Osteoblast (primary cell): ENCODE measurements at regions not wholly inside any gene's neighbourhood (a gene's known extent, or its start where the extent isn't known, plus 50 kb on each side); places are given as distances from the start of the nearest gene placed in this dataset.
"Not testable (repeated sequence)": the region's sequence is repeated elsewhere in the genome, so short reads cannot be mapped to it uniquely, and the experiment has no call there.

ENCODE experiments used
- DNase-seq: peaks from one replicate; pipeline ENCODE4 v3.0.0; 2011; ENCODE audit warnings: low spot score, mixed read lengths; ENCODE audit not compliant: insufficient read length; ENCODE audit errors: missing footprints
- H2AFZ ChIP-seq: 2 replicates; pipeline ENCODE4 v1.6.0; 2011; ENCODE audit warnings: mild to moderate bottlenecking, low read length
- H3K27ac ChIP-seq: 2 replicates; pipeline ENCODE4 v1.5.1; 2011; ENCODE audit warnings: mild to moderate bottlenecking, low read depth, low read length, moderate library complexity
- H3K27me3 ChIP-seq: 2 replicates; pipeline ENCODE4 v1.6.0; 2012; ENCODE audit warnings: mild to moderate bottlenecking, control low read depth, inconsistent platforms, low read length, moderate library complexity; ENCODE audit not compliant: insufficient read depth
- H3K36me3 ChIP-seq: 2 replicates; pipeline ENCODE4 v1.5.1; 2011; ENCODE audit warnings: mild to moderate bottlenecking, low read length, control low read depth, moderate library complexity; ENCODE audit not compliant: insufficient read depth
- H3K4me1 ChIP-seq: 2 replicates; pipeline ENCODE4 v1.5.1; 2011; ENCODE audit warnings: mild to moderate bottlenecking, low read length, control low read depth, moderate library complexity; ENCODE audit not compliant: insufficient read depth
- H3K4me2 ChIP-seq: 2 replicates; pipeline ENCODE4 v1.6.0; 2011; ENCODE audit warnings: mild to moderate bottlenecking, low read length; ENCODE audit not compliant: insufficient read depth
- H3K4me3 ChIP-seq: fragments of 200-600 bp; sonication (generic); 3 replicates; pipeline ENCODE4 v1.5.1; 2012; ENCODE audit warnings: mild to moderate bottlenecking, low read length, inconsistent platforms; ENCODE audit not compliant: insufficient read depth
- H3K79me2 ChIP-seq: 2 replicates; pipeline ENCODE4 v1.6.0; 2012; ENCODE audit warnings: mild to moderate bottlenecking, low read length, control low read depth, inconsistent platforms; ENCODE audit not compliant: insufficient read depth
- H3K9me3 ChIP-seq: 2 replicates; pipeline ENCODE4 v1.5.1; 2011; ENCODE audit warnings: low read depth, low read length, control low read depth
- H4K20me1 ChIP-seq: 2 replicates; pipeline ENCODE4 v1.6.0; 2012; ENCODE audit warnings: mild to moderate bottlenecking, low read length, control low read depth; ENCODE audit not compliant: insufficient read depth
- CTCF ChIP-seq: IDR thresholded peaks from 2 replicates; pipeline ENCODE4 v1.5.1; 2011; ENCODE audit warnings: mild to moderate bottlenecking, low read depth, low read length, moderate library complexity; ENCODE audit errors: extremely low read depth

DNA sequence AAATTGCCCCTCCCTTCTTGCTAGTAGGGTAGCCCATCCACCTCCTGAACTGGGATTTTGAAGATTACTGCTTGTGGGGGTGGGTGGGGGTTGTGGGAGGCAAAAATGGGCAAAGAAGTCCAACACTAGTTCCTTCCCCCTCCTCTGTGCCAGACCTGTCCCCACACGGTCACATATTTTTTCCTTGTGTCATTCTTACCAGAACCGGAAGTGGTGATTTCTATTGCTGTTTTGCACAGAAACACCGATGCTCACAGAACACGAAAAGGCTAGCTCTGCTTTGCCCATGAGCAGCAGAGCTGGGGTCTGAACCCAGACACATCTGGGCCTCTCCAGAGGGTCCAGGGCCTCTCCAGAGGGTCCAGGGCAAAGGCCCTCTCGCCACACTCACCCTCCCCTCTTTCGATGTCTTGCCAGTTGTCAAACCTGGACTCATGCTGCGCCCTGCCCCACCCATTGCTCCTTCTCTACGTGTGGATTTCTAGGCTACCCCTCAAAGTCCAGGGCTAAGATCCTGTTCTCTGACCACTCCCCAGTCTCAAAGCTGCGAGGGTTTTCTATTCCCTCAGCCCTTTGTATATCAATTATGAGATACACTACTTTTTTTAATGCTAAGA is 264.4 kb upstream of the MSX2 start:
- H3K4me2 ChIP-seq, result no peak overlapping the region
- no peaks in the 10 kb centered on the region for H3K79me2 ChIP-seq
- H3K4me1 ChIP-seq, result no peaks in the 10 kb centered on the region
- H3K27me3 ChIP-seq, result no peaks in the 10 kb centered on the region
- H2AFZ ChIP-seq, result no peak overlapping the region
- TF ChIP-seq CTCF, result no peak
- no peaks in the 10 kb centered on the region for H3K9me3 ChIP-seq
- DNase-seq, result no peak
- no peaks in the 10 kb centered on the region for H4K20me1 ChIP-seq
- H3K36me3 ChIP-seq, result no peaks in the 10 kb centered on the region
- no peak overlapping the region for H3K4me3 ChIP-seq
- no peak overlapping the region for H3K27ac ChIP-seq

- H3K9me3 ChIP-seq, result no peaks in the 10 kb centered on the region
- H3K4me3 ChIP-seq, result no peak overlapping the region
- no peak overlapping the region for H3K27ac ChIP-seq
- DNase-seq, result no peak
- TF ChIP-seq CTCF, result no peak
- H3K4me1 ChIP-seq, result no peaks in the 10 kb centered on the region
- no peaks in the 10 kb centered on the region for H4K20me1 ChIP-seq
- H3K27me3 ChIP-seq, result no peaks in the 10 kb centered on the region
- no peaks in the 10 kb centered on the region for H3K79me2 ChIP-seq
- no peak overlapping the region for H2AFZ ChIP-seq
- H3K4me2 ChIP-seq, result no peak overlapping the region
- H3K36me3 ChIP-seq, result no peaks in the 10 kb centered on the region
Measured at GRCh38 chr5:174462129-174462528, 262.3 kb upstream of the MSX2 start.

GRCh38 chr5:174464504-174465165 is 259.7 kb upstream of the MSX2 start:
- H2AFZ ChIP-seq, result no peak overlapping the region
- H3K9me3 ChIP-seq, result no peaks in the 10 kb centered on the region
- H3K27ac ChIP-seq, result no peak overlapping the region
- no peaks in the 10 kb centered on the region for H3K36me3 ChIP-seq
- no peak overlapping the region for H3K4me2 ChIP-seq
- no peak overlapping the region for H3K4me3 ChIP-seq
- H3K27me3 ChIP-seq, result no peaks in the 10 kb centered on the region
- no peaks in the 10 kb centered on the region for H3K79me2 ChIP-seq
- no peaks in the 10 kb centered on the region for H4K20me1 ChIP-seq
- TF ChIP-seq CTCF, result peak; percentile 10
- H3K4me1 ChIP-seq, result no peaks in the 10 kb centered on the region
- no peak for DNase-seq

GRCh38 chr5:174471528-174471927 is 252.9 kb upstream of the MSX2 start:
- not testable (repeated sequence) for H4K20me1 ChIP-seq, H3K9me3 ChIP-seq, H3K4me2 ChIP-seq, H3K27ac ChIP-seq, H3K4me3 ChIP-seq, H2AFZ ChIP-seq, H3K79me2 ChIP-seq, H3K27me3 ChIP-seq, DNase-seq, H3K4me1 ChIP-seq, H3K36me3 ChIP-seq
